Lower leg skin (tissue), 3 donors: ENCODE measurements at regions not wholly inside any gene's neighbourhood (a gene's known extent, or its start where the extent isn't known, plus 50 kb on each side); places are given as distances from the start of the nearest gene placed in this dataset.

Source experiments
- POLR2A ChIP-seq, 2 donors: fragments of 450-650 bp; IDR thresholded peaks; one replicate each; pipeline ENCODE4 v1.6.1; 2016 to 2017; ENCODE audit warnings: antibody characterized with exemption in 2 of 2, mild to moderate bottlenecking in 1 of 2, moderate library complexity in 1 of 2
- TF ChIP-seq, protein P1 (sequence below), 3 donors: fragments of 450-650 bp; IDR thresholded peaks; one replicate each; pipeline ENCODE4 v1.5.1; 2016; ENCODE audit warnings: antibody characterized with exemption in 3 of 3, mild to moderate bottlenecking in 3 of 3, moderate library complexity in 2 of 3

DNA sequence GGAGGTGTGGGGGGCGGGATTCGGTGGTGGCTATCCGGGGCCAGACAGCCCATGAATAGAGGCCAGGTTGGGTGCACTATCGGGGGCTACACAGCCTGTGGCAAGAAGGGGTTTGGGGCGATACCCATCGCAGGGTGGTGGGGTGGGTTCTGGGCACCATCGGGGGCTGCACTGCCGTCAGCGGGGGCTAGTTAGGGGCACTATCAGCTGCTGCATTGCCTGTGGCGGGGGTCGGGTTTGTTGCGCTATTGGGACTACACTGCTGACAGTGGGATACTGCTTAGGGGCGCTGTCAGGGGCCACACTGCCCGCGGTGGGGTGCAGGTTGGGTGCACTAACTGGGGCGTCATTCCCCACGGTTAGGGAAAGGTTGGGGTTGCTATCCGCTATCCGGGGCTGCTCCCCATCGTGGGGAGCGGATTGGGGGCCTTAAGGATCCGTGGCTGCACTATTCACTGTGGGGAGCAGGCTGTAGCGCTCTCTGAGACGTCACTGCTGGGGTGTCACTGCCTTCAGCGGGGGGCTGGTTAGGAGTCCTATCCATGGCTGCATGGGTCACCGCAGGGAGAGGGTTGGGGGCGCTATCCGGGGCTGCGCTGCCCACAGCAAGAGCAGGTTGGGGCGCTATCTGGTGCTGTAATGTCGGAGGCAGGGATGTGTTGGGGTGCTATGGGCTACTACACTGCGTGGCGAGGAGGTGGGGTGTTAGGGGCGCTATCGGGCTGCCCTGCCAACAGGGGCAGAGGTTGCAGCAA lies 76.5 kb upstream of the SLC35G4 start:
- TF ChIP-seq POLR2A (IDR thresholded peaks at IDR 0.05): no peak
- TF ChIP-seq, protein P1, sequence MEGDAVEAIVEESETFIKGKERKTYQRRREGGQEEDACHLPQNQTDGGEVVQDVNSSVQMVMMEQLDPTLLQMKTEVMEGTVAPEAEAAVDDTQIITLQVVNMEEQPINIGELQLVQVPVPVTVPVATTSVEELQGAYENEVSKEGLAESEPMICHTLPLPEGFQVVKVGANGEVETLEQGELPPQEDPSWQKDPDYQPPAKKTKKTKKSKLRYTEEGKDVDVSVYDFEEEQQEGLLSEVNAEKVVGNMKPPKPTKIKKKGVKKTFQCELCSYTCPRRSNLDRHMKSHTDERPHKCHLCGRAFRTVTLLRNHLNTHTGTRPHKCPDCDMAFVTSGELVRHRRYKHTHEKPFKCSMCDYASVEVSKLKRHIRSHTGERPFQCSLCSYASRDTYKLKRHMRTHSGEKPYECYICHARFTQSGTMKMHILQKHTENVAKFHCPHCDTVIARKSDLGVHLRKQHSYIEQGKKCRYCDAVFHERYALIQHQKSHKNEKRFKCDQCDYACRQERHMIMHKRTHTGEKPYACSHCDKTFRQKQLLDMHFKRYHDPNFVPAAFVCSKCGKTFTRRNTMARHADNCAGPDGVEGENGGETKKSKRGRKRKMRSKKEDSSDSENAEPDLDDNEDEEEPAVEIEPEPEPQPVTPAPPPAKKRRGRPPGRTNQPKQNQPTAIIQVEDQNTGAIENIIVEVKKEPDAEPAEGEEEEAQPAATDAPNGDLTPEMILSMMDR (IDR thresholded peaks at IDR 0.05): no peak
